Fibroblast of lung (primary cell): ENCODE measurements at regions not wholly inside any gene's neighbourhood (a gene's known extent, or its start where the extent isn't known, plus 50 kb on each side); places are given as distances from the start of the nearest gene placed in this dataset.

ENCODE experiments used
- CTCF ChIP-seq, 2 donors: IDR thresholded peaks in 1 of 2; conservative IDR thresholded peaks in 1 of 2; 1 replicate in 1 of 2; 2 replicates in 1 of 2; pipeline ENCODE4 v1.5.1; 2011 to 2012; ENCODE audit warnings: low read length in 2 of 2, control low read depth in 1 of 2, inconsistent platforms in 1 of 2, low read depth in 1 of 2, mild to moderate bottlenecking in 1 of 2
- EZH2 ChIP-seq: IDR thresholded peaks from 2 replicates; pipeline ENCODE4 v1.5.1; 2012; ENCODE audit warnings: low read length, control low read depth, mild to moderate bottlenecking; ENCODE audit errors: missing control alignments

- TF ChIP-seq EZH2 (no peak), CTCF (conservative IDR thresholded peaks at IDR 0.05 in 1 of 2, IDR thresholded peaks at IDR 0.05 in 1 of 2; ENCODE audit: low read depth in 1 of 2, low read length in 2 of 2) (no peak)
Measured at GRCh38 chr13:73262862-73263627, 204.2 kb downstream of the KLF5 start.
